ENCODE measurements at regions not wholly inside any gene's neighbourhood (a gene's known extent, or its start where the extent isn't known, plus 50 kb on each side); places are given as distances from the start of the nearest gene placed in this dataset.
"Not testable (repeated sequence)": the region's sequence is repeated elsewhere in the genome, so short reads cannot be mapped to it uniquely, and the experiment has no call there.

DNA sequence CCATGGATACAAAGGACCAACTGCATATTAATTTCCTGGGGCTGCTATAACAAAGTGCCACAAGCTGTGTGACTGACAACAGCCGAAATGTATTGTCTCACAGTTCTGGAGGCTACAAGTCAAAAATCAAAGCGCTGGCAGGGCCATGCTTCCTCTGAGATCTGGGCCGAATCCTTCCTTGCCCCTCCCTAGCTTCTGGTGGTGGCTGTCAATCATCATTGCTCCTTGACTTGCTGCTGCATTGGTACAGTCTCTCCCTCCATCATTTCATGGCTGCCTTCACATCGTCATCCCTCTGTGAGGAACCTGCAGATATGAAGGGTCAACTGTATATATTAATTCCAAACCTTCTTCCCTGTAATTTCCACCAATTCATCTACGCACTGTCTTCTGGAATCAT is 118.3 kb downstream of the EXOC5 start:
- DNase-seq (ENCODE audit: low read depth, low spot score) = no peak
- no peak overlapping the region for H3K4me3 ChIP-seq (ENCODE audit: low read length)

- DNase-seq (ENCODE audit: low read depth, low spot score) = no peak
These were observed 129.5 kb downstream of the EXOC5 start for GRCh38 chr14:57139173-57139572.

DNA sequence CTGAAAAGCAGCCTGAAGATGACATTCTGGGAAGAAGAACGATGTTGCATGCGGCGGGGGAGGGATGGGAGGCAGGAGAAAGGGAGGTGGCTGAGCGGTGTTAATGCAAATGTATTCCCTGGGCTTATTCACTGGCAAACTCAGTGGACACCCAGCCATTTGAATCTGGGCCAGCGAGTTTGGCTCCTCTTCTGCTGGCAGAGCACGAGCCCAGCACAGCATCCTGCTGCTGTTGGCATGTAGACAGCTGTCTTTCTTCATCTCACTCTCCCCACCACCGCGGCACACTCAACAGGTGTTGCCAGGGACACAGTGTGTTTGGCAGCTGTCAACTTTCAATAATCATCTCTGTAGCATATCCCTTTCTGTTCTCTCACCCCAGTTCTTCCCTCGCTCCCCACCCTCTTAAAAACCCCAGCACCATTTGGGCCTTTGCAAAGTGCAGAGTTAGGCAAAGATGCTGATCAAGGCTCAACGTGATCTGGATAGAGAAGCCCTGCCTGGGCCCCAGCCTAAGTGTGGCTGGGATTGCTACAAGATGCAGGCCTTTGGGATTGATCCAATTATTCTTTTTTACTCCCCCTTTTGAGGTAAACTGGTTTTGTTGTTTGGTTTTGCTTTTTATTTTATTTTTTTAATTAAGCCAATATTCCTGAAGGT is 131.9 kb downstream of the EXOC5 start:
- no peak overlapping the region for H3K4me3 ChIP-seq (ENCODE audit: low read length)
- DNase-seq (ENCODE audit: low read depth, low spot score) = no peak

More at GRCh38 chr14:57139173-57139572, 129.5 kb downstream of the EXOC5 start:
- H3K4me3 ChIP-seq (ENCODE audit: low read length) = no peak overlapping the region

DNA sequence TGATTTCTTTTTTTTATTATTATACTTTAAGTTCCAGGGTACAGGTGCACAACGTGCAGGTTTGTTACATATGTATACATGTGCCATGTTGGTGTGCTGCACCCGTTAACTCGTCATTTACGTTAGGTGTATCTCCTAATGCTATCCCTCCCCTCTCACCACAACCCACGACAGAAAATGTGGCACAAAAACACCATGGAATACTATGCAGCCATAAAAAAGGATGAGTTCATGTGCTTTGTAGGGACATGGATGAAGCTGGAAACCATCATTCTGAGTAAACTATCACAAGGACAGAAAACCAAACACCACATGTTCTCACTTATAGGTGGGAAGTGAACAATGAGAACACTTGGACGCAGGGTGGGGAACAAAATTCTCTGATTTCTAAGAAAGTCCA is 140.9 kb downstream of the EXOC5 start:
- H3K4me3 ChIP-seq (ENCODE audit: low read length); DNase-seq (ENCODE audit: low read depth, low spot score): not testable (repeated sequence)

DNA sequence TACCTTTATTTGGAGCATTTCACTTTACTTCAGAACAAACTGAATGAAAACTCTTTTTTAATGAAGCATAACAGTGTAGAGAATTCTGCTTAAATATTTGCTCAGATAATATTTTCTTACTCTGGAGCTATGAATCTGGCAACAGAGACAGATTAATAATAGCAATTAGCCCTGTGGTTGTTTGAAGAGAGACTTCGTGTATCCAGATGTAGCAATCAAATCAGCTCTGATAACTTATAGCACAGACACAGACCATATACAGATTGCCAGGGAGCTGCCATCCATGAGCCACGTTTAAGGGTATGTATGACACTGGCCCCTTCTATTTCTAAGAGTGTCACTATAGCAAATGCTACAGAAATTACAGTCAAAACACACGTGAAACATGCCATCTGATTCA is 146.6 kb downstream of the EXOC5 start:
- DNase-seq (ENCODE audit: low read depth, low spot score) = no peak
- H3K4me3 ChIP-seq (ENCODE audit: low read length) = no peak overlapping the region

GRCh38 chr14:57112072-57112807 is 156.5 kb downstream of the EXOC5 start:
- peak overlapping the region; percentile 45 for H3K4me3 ChIP-seq (ENCODE audit: low read length)
- not testable (repeated sequence) for DNase-seq (ENCODE audit: low read depth, low spot score)

- DNase-seq (ENCODE audit: low read depth, low spot score); H3K4me3 ChIP-seq (ENCODE audit: low read length): not testable (repeated sequence)
These were observed 158.3 kb downstream of the EXOC5 start for GRCh38 chr14:57110411-57110810.

- no peak for DNase-seq (ENCODE audit: low read depth, low spot score)
- H3K4me3 ChIP-seq (ENCODE audit: low read length) = no peak overlapping the region
These were observed 177.6 kb downstream of the EXOC5 start for GRCh38 chr14:57091030-57091608.

GRCh38 chr14:57089901-57090300 is 178.8 kb downstream of the EXOC5 start:
- no peak overlapping the region for H3K4me3 ChIP-seq (ENCODE audit: low read length)
- no peak for DNase-seq (ENCODE audit: low read depth, low spot score)

- no peak for DNase-seq (ENCODE audit: low read depth, low spot score)
- H3K4me3 ChIP-seq (ENCODE audit: low read length) = no peak overlapping the region
These were observed 180.9 kb downstream of the EXOC5 start for GRCh38 chr14:57087841-57088240.

- DNase-seq (ENCODE audit: low read depth, low spot score) = no peak
- H3K4me3 ChIP-seq (ENCODE audit: low read length) = no peak overlapping the region
These were observed 182.2 kb downstream of the EXOC5 start for GRCh38 chr14:57086271-57087162.

DNA sequence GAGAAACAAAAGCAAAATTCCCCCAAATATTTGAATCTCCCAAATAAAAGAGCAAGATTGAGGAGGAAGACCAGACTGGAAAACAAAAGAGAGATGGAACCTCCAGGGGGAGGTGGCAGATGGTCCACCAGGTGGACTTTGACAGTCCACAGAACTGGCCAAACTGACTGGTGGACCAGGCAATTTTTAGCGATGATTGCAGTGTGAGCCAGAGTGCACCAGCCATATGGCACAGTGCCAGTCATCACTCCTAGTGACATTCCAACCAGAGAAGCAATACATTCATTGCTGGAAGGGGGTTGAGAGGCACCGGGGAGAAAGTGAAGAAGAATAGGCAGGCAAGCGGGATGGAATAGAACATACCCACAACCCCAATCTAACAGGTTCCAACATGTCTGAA is 182.9 kb downstream of the EXOC5 start:
- no peak for DNase-seq (ENCODE audit: low read depth, low spot score)
- no peak overlapping the region for H3K4me3 ChIP-seq (ENCODE audit: low read length)

- H3K4me3 ChIP-seq (ENCODE audit: low read length) = no peak overlapping the region
- no peak for DNase-seq (ENCODE audit: low read depth, low spot score)
These were observed 183.7 kb downstream of the EXOC5 start for GRCh38 chr14:57085043-57085442.

DNA sequence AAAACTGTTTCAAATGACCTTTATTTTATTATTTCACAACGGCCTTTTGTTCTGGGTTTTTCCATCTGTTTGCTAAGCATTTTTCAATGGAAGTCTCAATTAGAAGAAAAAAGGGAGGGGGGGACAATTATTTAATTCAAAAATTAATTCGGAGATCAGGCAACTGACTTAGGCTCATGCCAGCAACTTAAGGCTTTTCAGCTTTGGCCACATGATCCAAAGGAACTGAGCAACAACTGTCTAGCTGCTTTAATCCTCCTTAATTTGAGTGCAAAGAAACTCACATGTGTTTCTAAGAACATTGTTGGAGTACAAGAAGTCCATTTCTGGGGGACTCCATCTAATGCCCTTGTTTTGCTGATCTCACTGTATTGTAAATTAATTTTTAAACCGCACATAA is 188.0 kb downstream of the EXOC5 start:
- H3K4me3 ChIP-seq (ENCODE audit: low read length) = no peak overlapping the region

DNA sequence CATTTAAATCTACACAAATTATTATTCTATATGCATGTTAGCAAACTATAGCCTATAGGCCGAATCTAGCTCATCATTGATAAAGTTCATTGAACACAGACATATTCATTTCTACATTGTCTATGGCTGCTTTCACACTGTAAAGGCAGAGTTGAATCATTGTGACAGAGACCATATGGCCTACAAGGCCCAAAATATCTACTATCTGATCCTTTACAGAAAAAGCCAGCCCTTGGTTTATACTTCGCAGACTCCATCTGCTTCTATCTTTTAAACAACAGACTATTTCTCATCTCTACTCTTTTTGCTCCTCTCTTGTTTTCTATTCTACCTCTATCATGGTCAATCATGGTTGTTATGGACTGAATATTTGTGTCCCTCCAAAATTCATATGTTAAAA is 190.7 kb downstream of the EXOC5 start:
- no peak for DNase-seq (ENCODE audit: low read depth, low spot score)
- no peak overlapping the region for H3K4me3 ChIP-seq (ENCODE audit: low read length)

More for the DNA sequence above, 188.0 kb downstream of the EXOC5 start:
- DNase-seq (ENCODE audit: low read depth, low spot score) = no peak

GRCh38 chr14:57073986-57074385 is 194.7 kb downstream of the EXOC5 start:
- H3K4me3 ChIP-seq (ENCODE audit: low read length) = no peak overlapping the region
- no peak for DNase-seq (ENCODE audit: low read depth, low spot score)

DNA sequence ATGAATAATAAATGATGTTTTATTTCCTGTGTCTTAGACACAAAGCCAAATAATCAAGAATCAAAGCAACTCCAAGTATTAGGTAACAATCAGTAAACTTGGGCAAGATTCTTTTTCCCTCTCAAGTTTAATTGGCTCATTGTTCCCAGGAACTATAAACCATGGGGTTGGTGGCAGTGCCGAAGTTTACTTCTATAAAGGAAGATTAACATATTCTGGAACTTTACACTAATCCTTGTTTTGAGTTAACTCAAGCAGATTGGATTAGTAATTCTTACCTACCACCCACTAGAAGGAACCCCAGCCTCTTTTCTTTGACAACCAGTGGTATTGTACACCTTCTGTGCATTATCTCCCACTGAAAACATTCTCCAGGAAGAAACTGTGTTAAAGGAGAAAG is 197.1 kb downstream of the EXOC5 start:
- no peak overlapping the region for H3K4me3 ChIP-seq (ENCODE audit: low read length)
- DNase-seq (ENCODE audit: low read depth, low spot score) = no peak

GRCh38 chr14:57069702-57070101 is 199.0 kb downstream of the EXOC5 start:
- no peak for DNase-seq (ENCODE audit: low read depth, low spot score)
- no peak overlapping the region for H3K4me3 ChIP-seq (ENCODE audit: low read length)

DNA sequence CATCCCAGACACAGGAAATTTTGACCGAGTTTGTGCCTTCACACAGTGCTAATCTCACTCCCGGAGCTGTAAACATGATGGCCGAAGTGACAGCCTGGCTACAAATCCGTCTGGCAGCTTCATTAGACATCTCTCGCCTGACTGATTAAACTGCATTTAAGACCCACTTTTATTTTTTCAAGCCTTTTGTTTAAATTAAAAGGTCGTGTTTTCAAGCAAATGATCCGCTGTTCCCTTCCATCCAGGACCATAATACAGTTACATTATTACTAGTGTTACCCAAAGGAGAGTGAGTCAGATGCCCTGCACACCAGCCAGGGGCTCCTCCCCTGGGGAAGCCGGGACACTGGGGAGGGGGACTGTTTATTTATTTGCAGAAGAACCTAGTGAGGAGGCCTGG is 200.2 kb downstream of the EXOC5 start:
- no peak overlapping the region for H3K4me3 ChIP-seq (ENCODE audit: low read length)
- DNase-seq (ENCODE audit: low read depth, low spot score) = no peak
